GM21367 (cell line): ENCODE measurements at regions not wholly inside any gene's neighbourhood (a gene's known extent, or its start where the extent isn't known, plus 50 kb on each side); places are given as distances from the start of the nearest gene placed in this dataset.

Source experiments
- ATAC-seq: cut with Tn5 transposase; IDR thresholded peaks from one replicate; pipeline ENCODE4 v1.9.1; 2021; ENCODE audit not compliant: unreplicated experiment

DNA sequence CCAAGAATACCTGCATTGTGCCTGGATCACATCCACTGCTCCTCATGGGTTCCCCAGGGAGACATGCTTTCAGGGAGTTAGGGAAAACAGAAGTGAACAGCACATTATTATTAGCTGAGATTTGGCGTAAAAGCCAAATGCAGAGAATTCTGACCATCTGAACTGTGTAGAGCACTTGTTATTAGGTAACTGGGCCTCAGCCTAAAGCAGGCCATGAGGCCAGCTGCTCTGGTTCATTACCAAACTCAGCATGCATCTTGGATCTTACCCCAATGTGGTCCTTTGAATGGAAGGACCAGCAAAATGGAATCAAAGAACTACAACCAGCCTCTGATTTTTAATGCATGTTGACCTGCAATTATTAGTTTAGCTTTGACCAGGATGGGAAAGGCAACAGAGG is 322.3 kb downstream of the KCNS3 start:
- no peak for ATAC-seq

DNA sequence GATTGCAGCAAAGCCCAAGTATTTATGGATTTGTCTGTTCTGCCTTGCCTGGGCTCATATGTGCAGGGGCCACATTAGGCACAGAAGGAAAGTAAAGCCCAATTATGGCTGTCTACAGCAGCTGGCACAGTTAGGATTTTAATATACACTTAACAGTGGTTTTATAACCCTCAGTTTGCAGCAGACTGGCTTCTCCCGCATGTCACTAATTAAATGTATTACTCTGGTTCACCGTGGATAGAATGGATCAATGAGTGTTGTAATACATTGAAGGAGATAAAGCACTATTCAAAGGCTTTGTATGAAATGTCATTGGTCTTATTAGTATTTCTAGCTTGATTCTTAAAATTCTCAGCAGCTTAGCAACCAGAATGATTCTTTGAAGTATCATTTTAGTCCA is 320.2 kb downstream of the KCNS3 start:
- ATAC-seq, result no peak

DNA sequence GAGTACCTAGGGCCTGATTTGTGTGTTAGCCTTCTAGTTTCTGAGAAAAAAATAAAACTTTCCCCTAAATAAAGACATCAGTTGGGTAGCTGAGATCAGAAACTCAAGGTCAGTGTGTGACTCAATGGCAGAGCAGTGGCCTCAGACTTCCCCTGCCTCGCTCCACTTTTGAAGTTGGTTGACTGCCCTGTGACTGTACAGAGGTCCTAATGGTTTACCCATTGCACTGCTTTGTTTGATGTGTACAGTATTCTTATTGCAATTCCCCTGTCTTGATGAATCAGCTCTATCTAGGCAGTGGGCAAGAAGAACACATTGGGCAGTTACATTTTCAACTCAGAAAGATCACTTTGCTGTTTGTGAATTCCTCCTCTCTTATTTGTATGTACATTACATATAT is 315.7 kb downstream of the KCNS3 start:
- no peak for ATAC-seq

DNA sequence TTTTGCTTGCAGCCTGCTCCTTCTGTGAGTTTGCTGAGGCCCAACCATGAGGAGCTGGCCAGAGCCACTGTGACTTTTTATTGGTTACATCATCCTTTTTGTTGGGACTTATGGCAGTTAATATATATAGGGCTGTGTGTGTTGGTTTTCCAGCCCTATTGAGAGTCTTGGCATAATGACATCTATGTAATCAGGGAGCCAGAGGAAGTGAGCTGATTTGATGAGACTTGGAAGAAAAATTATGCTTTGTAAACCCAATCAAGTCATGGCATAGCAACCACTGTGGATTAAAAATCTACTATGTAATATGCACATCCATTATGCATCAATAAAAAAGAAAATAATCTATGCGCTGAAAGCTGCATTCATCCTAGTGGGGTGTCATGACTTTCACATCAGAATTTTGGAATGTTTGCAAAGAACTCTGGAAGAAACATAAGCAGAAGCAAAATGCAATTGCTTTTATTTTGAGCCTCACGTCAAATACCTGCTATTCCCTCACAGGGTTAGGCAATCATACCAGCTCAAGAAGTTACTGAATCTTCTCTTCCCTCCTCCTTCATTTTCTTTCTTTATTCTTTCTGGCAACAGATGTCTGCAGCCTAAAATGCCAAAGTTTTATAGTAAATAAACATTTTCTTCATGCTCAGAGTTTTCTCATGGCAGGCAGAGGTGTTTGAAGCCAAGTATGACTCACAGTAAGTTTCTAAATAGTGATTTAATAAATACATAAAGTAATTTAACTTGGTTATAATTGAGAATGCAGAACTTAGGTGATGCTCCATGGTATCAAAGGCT is 308.5 kb downstream of the KCNS3 start:
- ATAC-seq, result no peak

DNA sequence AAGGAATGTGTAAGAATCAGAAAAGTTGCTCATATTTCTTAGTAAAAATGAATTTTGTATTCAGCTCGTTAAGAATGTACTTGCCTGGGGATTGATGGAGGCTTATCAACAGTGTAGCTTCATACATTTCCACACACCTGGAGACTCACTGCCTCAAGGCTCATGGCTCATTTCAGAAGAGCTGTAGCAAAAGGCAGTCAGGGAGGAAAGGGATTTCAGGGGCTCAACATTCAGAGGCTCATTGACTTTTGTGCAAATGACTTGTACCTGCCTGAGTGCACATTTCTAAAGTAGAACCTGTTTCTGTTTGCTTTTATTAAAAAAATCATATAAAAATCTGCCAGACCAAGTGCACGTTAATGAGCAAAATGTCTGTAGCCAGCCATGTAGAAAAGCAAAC is 304.4 kb downstream of the KCNS3 start:
- ATAC-seq, result no peak

DNA sequence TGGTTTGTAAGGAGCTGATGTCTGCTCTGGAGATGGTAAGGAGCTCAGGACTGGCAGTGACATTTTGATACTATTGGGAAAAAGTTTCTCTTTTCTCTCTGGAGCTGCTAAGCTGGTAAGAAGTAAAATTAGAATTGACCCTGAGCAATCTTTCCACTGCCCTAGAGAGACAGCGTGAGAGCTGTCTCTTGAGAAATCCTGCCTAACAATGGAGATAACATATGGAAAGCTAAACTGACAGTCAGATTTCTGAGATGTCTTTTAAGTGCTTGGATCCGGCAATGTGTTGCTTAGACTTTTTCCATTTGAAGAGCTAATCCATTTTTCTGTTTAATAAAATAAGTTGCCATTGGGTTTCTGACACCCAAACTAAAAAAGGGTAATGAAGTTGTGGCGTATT is 302.4 kb downstream of the KCNS3 start:
- ATAC-seq, result no peak

DNA sequence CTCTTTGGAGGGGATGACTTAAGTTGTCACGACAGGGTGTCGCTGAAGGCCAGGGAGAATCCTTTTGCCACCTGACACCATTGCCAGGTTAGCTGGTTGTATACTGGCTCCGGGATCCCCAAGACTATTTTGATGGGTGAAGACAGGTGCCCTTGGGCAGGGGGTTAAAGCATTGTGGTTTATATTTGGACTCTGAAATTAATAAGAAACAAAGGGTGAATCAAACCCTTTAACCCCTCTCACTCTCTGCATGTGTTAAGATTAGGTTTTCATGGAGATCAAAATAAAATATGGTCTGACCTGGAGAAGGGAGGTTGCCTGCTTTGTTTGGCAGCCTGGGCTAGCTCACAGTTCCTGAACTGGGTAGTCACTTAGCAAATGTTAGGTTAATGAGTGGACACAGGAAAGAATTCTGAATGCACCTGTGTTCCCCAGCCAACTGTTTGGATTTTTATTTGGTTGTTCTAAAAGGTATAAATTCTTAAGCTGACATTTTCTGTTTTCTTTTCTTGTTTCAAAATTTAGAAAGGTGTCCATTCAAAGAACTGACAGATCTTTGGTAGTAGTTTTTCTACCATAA is 301.7 kb downstream of the KCNS3 start:
- ATAC-seq, result no peak

DNA sequence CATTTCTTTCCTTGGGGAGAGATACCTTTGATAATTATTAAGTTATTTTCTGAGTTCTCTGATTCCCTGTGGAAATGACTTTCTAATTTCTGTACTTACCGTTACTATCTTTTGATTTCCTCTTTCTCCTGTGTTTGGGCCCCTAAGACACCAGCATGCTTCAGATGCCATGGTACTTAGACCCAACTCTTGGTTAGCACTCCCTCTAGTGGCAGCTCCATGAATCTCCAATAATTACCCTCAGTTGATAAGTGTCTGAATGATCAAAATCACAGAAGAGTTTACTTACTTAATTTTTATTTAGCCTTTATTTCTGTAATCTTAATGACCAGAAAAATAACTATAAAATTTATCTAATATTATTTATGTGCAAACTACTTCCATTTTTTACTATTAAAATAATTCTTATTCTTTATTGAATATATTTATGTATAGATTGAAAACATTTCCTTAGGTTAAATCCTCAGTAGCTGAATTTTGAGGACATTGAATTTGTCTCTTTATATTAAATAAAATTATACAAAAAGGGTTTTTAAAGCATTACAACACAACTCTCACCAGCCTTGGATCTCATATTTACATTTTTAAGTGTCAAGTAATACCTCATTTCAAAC is 300.4 kb downstream of the KCNS3 start:
- peak; percentile 95 for ATAC-seq

DNA sequence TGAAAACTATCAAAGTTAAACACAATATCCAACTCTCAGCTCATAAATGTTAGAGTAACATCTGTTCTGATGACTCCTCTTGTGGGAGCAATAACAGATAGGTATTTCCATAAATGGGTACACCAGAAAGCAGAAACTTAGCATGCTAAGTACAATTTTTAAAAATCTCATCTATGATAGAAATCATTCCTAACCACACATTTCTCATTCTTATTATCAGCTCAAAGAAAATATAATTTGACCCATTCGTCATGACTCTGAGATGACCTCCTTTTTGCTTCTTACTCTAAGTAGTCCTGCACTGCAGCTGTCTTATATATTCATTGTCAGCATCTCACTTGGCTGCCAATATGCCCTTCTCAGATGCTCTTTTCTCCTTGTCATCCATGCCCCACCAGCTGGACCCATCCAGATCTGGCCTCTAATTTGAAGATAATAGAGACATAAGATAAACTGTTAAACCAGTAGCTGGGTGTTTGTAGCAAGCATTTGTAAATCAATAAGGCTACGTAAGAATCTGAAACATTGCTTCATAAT is 298.3 kb downstream of the KCNS3 start:
- ATAC-seq, result no peak

DNA sequence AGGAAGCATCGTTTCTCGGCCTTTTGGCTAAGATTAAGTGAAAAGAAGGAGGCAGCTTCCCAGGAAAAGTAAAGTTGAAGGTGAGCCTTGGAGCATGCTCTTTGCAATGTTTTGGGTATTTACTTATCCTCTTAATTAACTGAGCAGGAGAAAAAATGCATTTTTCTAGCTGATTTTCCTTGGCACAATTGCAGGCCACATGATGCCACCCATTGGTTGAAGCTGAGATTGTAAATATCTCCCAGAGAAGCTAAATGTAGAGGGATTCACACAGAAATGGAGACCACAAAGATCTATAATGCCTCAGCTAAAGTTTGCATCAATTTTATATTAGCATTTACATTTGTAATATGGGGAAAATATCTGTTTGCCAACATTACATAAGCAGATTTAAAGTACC is 294.1 kb downstream of the KCNS3 start:
- no peak for ATAC-seq

DNA sequence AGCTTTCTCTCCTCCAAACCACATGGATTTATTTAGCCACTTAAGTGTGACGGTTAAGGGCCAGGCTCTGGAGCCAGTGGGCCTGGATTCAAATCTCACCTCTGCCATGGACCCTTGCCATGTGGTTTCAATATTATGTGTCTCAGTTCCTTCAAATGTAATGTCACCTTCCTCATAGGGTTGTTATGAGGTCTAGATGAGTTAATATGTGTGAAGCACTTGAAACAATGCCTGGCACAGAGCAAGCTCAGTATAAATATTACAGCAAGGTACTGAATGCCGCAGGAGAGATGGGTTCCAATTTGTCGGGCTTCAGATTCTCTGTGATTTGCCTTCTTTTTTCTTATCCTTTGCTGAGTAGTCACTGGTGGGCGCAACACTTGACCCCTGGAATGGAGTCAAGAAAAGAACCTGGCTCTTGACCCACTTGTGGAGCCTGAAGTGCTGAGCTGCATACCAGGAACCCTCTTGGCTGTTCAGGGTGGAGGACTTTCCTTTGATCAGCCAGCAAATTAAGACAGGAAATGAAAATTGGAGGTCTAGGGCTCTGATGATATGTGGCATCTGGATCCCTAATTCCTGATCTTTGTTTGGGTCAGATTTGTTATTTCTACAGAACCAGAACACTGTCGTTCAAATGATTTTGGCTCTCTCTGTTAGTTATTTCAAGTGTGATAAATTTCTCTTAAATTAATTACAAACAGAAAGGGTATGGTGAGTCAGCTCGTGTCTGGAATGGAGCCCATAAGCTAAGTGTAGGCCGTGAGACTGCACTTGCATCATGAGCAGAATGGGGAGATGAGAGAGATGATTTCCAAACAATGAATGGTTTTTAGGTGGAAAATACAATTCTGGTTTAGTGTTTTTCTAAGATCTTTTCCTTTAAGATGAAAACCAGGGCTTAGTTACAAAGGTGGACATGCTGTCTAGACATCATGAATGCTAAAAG is 293.0 kb downstream of the KCNS3 start:
- no peak for ATAC-seq

DNA sequence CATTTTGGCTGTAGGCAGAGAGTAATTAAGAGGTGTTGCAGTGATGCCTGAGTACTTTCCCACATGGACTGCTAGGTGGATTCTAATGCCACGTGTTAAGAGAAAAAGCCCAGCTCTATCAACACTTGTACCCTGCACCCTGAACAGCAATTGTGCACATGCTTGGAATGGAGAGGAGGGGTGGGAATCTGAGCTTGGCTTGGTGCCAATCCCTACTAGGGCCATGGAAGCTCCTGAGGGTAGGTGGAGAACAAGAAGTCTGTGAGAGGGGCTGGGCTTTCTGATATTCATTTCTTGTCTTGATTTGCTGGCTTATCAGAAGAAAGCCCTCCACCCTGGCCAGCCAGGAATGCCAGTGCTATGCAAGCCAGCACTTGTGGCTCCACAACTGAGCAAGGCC is 292.2 kb downstream of the KCNS3 start:
- no peak for ATAC-seq

DNA sequence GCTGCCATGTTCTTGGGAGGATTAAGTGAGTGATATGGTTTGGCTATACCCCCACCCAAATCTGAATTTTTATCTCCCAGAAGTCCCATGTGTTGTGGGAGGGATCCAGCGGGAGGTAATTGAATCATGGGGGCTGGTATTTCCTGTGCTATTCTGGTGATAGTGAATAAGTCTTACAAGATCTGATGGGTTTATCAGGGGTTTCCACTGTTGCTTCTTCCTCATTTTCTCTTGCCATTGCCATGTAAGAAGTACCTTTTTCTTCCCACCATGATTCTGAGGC is 291.4 kb downstream of the KCNS3 start:
- no peak for ATAC-seq

DNA sequence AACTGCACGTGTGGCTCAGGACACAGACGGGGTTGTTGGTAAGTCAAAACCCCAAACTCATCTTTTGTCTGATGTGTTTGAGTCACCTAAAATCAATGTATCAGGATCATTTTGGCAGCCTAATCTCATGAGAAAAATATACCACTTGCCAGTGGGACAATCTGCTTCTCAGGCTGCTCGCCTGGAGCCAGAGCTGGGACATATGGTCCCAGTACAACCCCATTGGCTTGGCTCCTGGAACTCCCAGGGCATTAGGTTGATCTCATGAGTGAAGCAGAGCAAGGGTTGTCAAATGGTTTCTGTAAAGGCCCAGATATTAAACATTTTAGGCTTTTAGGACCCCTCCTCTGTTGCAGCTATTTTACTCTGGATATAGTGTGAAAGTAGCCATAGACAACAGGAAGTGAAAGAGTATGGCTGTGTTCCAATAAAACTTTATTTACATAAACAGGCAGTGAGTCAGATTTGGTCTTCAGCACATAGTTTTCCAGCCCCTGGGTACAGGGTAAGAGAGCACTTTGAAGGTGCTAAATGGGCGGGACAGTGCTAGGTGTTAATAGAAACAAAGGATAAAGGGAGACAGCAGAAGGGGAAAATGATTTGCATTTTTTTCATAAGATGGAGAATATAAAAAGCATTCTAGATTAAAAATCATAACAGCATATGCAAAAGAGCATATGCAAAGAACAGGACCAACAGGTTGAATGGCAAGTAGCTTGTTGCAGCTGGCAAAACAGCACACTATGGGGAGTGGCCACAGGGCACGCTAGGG is 290.8 kb downstream of the KCNS3 start:
- no peak for ATAC-seq

DNA sequence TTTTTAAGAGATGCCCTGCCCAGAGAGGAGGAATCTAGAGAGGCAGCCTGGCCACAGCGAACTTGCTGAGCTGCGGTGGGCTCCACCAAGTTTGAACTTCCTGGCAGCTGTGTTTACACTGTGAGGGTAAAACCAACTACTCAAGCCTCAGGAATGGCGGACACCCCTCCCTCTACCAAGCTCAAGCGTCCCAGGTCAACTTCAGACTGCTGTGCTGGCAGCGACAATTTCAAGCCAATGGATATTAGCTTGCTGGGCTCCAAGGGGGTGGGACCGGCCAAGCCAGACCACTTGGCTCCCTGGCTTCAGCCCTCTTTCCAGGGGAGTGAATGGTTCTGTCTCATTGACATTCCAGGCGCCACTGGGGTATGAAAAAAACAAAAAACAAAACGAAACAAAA is 289.4 kb downstream of the KCNS3 start:
- ATAC-seq, result no peak

DNA sequence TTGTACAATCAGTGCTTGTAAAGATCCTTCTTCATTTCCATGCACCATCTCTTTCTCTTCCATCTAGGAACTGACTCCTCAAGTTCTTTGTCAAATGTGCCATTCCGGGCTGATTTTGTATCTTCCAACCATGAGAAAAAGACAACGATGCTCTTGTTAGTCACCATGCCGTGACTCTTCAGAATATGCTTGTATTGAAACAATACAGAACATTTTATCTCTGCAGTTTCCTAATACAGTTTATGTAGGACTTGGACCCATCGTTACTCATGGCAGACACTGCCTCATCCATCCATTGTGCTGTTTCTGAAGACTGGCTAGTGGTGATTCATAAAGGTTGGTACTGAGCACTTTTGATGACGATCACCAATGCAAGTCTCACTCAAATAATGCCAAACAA is 283.2 kb downstream of the KCNS3 start:
- ATAC-seq, result no peak

DNA sequence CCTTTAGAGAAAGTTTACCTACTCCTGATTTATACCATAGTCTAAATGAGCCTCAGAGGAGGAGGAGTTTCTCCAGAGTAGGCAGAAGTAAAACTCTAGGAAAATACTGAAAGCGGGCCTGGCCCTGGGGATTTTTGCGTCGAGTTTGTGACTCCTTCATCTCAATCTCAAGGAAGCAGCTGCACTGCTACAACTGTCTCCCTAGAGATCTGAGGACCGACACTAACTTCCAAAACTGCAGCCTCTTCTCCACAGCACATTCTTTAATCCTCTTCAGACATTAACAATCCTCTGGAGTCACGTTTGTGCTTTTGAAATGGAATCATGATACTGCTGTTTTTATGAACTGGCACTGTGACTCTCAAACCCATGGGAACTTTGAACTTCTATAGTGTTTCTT is 281.4 kb downstream of the KCNS3 start:
- ATAC-seq, result no peak

DNA sequence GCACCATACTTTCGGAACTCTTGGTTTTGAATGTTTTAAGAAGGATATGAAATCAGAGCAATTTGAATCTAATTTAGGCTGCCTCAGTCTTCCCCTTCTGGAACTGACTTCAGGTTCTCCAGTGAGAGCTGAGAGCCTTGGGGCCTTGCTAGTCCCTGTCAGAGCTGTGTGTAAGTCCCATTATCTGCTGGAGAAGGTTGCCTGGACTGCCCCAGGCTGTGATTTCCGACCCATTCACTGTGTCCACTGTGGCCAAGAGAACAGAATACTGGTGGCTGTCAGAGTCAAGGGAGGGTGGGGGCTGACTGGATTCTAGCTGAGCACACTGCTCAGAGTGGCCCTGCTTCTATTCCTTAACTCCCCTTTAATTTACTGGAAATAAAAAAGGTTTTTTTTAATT is 278.0 kb downstream of the KCNS3 start:
- ATAC-seq, result no peak

DNA sequence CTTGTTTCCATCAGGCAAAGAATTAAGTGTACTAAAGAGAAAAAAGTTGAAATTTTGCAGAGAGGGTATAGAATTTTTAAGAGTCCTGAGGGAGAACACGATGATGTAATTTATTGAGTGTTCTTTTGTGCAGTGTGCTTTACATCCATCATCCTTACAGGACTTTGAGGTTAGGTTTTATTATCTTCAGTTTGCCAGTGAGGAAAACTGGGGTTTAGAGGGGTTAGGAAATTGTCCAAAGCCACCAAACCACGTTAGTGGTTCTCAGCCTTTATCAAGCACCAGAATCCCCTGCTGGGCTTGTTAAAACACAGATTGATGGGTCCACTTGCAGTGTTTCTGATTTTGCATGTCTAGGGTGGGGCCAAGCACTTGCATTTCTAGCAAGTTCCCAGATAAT is 277.5 kb downstream of the KCNS3 start:
- no peak for ATAC-seq

DNA sequence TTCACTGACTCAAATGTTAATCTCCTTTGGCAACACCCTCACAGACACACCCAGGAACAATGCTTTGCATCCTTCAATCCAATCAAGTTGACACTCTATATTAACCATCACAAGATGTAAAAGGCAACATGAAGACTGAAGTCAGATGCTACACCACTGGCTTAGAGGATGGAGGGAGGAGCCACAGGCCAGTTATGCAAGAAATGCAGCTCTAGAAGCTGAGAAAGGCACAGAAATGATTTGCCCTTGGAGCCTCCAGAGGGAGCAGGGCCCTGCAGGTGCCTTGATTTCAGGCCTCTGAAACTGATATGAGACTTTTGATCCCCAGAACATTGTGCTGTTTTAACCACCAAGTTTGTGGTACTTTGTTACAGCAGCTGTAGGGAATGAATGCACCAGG is 276.3 kb downstream of the KCNS3 start:
- no peak for ATAC-seq

DNA sequence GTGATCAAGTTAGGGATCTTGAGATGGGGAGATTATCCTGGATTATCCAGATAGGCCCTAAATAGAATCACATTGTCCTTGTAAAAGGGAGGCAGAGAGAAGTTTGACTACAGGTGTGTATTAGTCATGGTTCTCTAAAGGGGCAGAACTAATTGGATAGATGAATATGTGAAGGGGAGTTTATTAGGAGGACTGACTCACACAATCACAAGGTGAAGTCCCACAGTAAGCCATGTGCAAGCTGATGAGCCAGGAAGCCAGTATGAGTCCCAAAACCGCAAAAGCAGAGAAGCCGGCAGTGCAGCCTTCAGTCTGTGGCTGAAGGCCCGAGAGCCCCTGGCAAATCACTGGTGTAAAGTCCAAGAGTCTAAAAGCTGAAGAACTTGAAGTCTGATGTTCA is 275.8 kb downstream of the KCNS3 start:
- ATAC-seq, result no peak
